ENCODE measurements at regions not wholly inside any gene's neighbourhood (a gene's known extent, or its start where the extent isn't known, plus 50 kb on each side); places are given as distances from the start of the nearest gene placed in this dataset.

DNA sequence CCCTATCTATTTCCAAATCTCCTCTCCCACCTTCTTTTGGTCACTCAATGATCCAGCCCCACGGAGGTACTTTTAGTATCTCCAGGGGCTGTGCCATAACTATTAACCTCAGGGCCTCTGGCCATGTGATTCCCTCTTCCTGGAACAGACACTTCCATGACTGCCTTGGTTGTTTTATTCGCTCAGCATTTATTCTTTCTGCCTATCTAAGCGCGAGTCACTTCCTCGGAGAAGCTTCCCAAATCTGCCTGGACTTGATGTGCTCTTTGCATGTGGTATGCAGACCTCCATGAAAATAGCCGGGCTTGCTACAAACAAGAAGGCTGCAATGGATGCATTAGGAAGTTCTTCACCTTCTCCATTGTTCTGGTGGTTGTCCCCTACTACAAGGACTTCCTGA is 939.0 kb upstream of the TMEM132C start:
- DNase-seq, result no peak
- no CpG with 5 or more reads among the region's 6 CpGs for WGBS (ENCODE audit: extremely low coverage, insufficient read length, low lambda C conversion rate)
- no peaks in the 10 kb centered on the region for H3K79me2 ChIP-seq (ENCODE audit: insufficient read depth, low read length)
- H3T11ph ChIP-seq (ENCODE audit: low read length), result no peak overlapping the region
- H4K5ac ChIP-seq (ENCODE audit: insufficient read length, low read depth, low read length), result no peak overlapping the region
- H4K91ac ChIP-seq (ENCODE audit: insufficient read length, low read depth, low read length), result no peak overlapping the region
- peaks cover 9% of the 10 kb centered on the region for H3K27me3 Mint-ChIP-seq (ENCODE audit: low read depth)
- no peak overlapping the region for H2AFZ ChIP-seq (ENCODE audit: low read length)
- no peak overlapping the region for H2BK20ac ChIP-seq (ENCODE audit: low read depth, low read length, poor library complexity, severe bottlenecking)
- no peak overlapping the region for H3K14ac ChIP-seq (ENCODE audit: insufficient read depth, low read length)
- no peaks in the 10 kb centered on the region for H3K36me3 Mint-ChIP-seq (ENCODE audit: insufficient read depth in 1 of 3, low read depth in 3 of 3)
- H3K23ac ChIP-seq (ENCODE audit: insufficient read length, low read depth, low read length), result no peak overlapping the region
- H2BK120ac ChIP-seq (ENCODE audit: low read depth, low read length, poor library complexity, severe bottlenecking), result no peak overlapping the region
- no peak overlapping the region for H3K27ac Mint-ChIP-seq
- no peak overlapping the region for H2BK5ac ChIP-seq (ENCODE audit: insufficient read length, low read length)
- no peaks in the 10 kb centered on the region for H3K27me3 ChIP-seq (ENCODE audit: insufficient read depth, low read length)
- no peak overlapping the region for H3K4me2 ChIP-seq (ENCODE audit: insufficient read depth, insufficient read length, low read length)
- H3K27ac ChIP-seq (ENCODE audit: insufficient read length, low read depth, low read length), result no peak overlapping the region
- H3K4ac ChIP-seq (ENCODE audit: low read depth, low read length), result no peak overlapping the region
- no peaks in the 10 kb centered on the region for H3K9me3 ChIP-seq (ENCODE audit: control insufficient read depth, low read depth, low read length)
- H3K4me1 Mint-ChIP-seq, result no peaks in the 10 kb centered on the region
- no peaks in the 10 kb centered on the region for H3K23me2 ChIP-seq (ENCODE audit: insufficient read length, low read depth, low read length, poor library complexity, severe bottlenecking)
- H3K4me1 ChIP-seq (ENCODE audit: insufficient read depth, low read length), result no peaks in the 10 kb centered on the region
- no peak overlapping the region for H3K9ac ChIP-seq (ENCODE audit: extremely low read depth, insufficient read length, low read length)
- H3K56ac ChIP-seq (ENCODE audit: insufficient read length, low read depth, low read length), result no peak overlapping the region
- H3K4me3 Mint-ChIP-seq, result no peak overlapping the region
- no peak overlapping the region for H2BK12ac ChIP-seq (ENCODE audit: insufficient read length, low read depth, low read length)
- TF ChIP-seq, protein P1, sequence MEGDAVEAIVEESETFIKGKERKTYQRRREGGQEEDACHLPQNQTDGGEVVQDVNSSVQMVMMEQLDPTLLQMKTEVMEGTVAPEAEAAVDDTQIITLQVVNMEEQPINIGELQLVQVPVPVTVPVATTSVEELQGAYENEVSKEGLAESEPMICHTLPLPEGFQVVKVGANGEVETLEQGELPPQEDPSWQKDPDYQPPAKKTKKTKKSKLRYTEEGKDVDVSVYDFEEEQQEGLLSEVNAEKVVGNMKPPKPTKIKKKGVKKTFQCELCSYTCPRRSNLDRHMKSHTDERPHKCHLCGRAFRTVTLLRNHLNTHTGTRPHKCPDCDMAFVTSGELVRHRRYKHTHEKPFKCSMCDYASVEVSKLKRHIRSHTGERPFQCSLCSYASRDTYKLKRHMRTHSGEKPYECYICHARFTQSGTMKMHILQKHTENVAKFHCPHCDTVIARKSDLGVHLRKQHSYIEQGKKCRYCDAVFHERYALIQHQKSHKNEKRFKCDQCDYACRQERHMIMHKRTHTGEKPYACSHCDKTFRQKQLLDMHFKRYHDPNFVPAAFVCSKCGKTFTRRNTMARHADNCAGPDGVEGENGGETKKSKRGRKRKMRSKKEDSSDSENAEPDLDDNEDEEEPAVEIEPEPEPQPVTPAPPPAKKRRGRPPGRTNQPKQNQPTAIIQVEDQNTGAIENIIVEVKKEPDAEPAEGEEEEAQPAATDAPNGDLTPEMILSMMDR (conservative IDR thresholded peaks at IDR 0.05), result no peak
- no peaks in the 10 kb centered on the region; a peak in 1 of 5 replicates for H3K9me3 Mint-ChIP-seq
- H4K20me1 ChIP-seq (ENCODE audit: control insufficient read depth, insufficient read depth, insufficient read length), result no peaks in the 10 kb centered on the region
- no peak overlapping the region for H3K18ac ChIP-seq (ENCODE audit: insufficient read length, low read depth, low read length)
- no peaks in the 10 kb centered on the region for H3K79me1 ChIP-seq (ENCODE audit: insufficient read depth, low read depth, low read length, poor library complexity, severe bottlenecking)
- no peak overlapping the region for H2BK15ac ChIP-seq (ENCODE audit: low read depth, low read length)
- no peak overlapping the region for H4K8ac ChIP-seq (replicated peaks; ENCODE audit: insufficient read length, low read depth, low read length)
- no peak overlapping the region for H2AK5ac ChIP-seq (ENCODE audit: insufficient read length, low read length)

Data from H9 (cell line).